ENCODE measurements at regions not wholly inside any gene's neighbourhood (a gene's known extent, or its start where the extent isn't known, plus 50 kb on each side); places are given as distances from the start of the nearest gene placed in this dataset.

DNA sequence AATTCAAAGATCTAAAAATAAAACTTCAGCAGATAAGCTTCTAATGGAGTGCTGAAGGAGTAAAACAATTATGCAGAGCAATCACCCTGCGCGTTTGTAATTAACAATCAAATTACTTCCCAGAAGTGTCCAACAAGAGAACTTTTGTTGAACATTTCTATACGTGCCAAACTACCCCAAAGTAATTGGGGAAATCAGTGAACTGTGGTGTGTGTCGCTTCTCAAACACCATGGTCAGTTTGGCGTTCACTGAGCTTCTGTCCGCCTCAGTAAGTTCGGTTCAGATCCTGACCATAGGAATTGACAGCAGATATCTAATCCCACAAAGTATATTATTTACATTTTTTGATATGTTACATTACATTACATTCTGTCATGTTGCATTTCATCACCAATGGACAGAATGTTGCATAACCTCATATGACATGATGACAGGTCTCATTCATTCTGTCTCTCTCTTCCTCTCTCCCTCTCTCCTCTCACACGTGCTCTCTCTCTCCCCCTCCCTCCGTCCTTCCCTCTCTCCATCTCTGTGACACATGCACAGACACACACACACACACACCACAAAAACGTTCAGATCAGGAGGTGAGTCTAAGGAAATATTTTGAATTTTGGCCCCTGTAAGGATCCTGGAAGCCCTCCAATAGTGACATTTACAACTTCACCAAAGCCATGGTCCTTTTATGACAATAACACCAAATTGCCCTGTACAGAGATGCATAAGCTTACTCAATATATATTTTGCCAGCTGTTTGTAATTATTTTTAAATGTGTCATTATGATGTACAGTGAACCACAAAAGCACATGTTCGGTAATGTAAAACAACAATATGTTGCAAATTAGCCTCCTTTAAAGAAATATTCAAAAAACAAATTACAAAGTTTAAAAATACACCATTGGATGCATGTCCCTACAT, 269.2 kb downstream of the FIGN start:
- 50% methylated on average over 2 of the region's 11 CpGs for WGBS (ENCODE audit: insufficient coverage)
- ChIA-PET CTCF (no interaction called here), POLR2A (no interaction called here)
- Histone ChIP-seq H2AFZ (ENCODE audit: insufficient read depth, low read depth, low read length, poor library complexity, severe bottlenecking) (no peak overlapping the region), H3K36me3 (replicated peaks in 1 of 2; ENCODE audit: control extremely low read depth in 1 of 2, control insufficient read depth in 1 of 2, extremely low read depth in 1 of 2, insufficient read depth in 2 of 2, low read length in 1 of 2) (no peaks in the 10 kb centered on the region), H3K4me3 (ENCODE audit: control extremely low read depth in 1 of 5, extremely low read depth in 1 of 5, insufficient read depth in 1 of 5, low read depth in 2 of 5, low read length in 4 of 5) (no peak overlapping the region), H4K20me1 (ENCODE audit: control insufficient read depth, insufficient read depth, low read length, poor library complexity, severe bottlenecking) (no peaks in the 10 kb centered on the region), H3K4me1 (ENCODE audit: control insufficient read depth in 2 of 2, insufficient read depth in 2 of 2, low read length in 2 of 2) (no peaks in the 10 kb centered on the region), H3K9me3 (ENCODE audit: control extremely low read depth in 1 of 3, control insufficient read depth in 2 of 3, insufficient read depth in 1 of 3, low read length in 2 of 3) (no peaks in the 10 kb centered on the region), H3K9ac (ENCODE audit: low read length) (no peak overlapping the region), H3K27me3 (replicated peaks in 1 of 4; ENCODE audit: control extremely low read depth in 1 of 4, control insufficient read depth in 3 of 4, insufficient read depth in 4 of 4, low read length in 3 of 4) (no peaks in the 10 kb centered on the region), H3K27ac (ENCODE audit: low read length in 2 of 2) (no peak overlapping the region), H3K4me2 (replicated peaks; ENCODE audit: low read depth, low read length, poor library complexity, severe bottlenecking) (no peak overlapping the region), H3K79me2 (ENCODE audit: control insufficient read depth, insufficient read depth, low read length) (no peaks in the 10 kb centered on the region)
- no peak for TF ChIP-seq EZH2 (IDR thresholded peaks at IDR 0.05; ENCODE audit: borderline replicate concordance, insufficient read depth, low read depth, low read length, poor library complexity, severe bottlenecking)
- TF ChIP-seq, protein P1, sequence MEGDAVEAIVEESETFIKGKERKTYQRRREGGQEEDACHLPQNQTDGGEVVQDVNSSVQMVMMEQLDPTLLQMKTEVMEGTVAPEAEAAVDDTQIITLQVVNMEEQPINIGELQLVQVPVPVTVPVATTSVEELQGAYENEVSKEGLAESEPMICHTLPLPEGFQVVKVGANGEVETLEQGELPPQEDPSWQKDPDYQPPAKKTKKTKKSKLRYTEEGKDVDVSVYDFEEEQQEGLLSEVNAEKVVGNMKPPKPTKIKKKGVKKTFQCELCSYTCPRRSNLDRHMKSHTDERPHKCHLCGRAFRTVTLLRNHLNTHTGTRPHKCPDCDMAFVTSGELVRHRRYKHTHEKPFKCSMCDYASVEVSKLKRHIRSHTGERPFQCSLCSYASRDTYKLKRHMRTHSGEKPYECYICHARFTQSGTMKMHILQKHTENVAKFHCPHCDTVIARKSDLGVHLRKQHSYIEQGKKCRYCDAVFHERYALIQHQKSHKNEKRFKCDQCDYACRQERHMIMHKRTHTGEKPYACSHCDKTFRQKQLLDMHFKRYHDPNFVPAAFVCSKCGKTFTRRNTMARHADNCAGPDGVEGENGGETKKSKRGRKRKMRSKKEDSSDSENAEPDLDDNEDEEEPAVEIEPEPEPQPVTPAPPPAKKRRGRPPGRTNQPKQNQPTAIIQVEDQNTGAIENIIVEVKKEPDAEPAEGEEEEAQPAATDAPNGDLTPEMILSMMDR (IDR thresholded peaks at IDR 0.05) = no peak
- no peak for ATAC-seq (ENCODE audit: low read depth)
- intact Hi-C loops (cut with micrococcal nuclease) = no loop called here
- Mint-ChIP-seq H3K4me3 (no peak overlapping the region), H3K27me3 (peaks cover 22% of the 10 kb centered on the region), H3K27ac (no peak overlapping the region), H3K4me1 (peaks cover 1% of the 10 kb centered on the region), H3K9me3 (ENCODE audit: insufficient read depth) (no peaks in the 10 kb centered on the region)
- DNase-seq = no peak

DNA sequence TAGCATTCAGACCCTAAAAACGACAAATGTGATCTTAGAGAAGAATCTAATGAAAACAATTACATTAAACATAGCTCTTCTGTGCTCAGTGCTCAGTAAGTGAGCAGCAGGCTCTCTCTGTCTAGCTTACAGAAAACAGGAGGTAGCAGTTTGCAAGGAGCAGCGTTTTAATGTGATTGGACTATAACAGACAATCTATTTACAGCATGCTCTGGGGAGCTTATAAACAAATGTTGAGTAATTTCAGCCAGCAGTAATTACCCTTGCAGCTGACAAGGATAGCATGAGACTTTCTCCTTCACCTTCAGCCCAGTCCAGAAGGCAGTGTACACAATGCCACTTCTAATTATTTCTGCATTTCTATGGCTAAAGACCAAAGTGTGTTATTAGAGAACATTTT, 270.4 kb downstream of the FIGN start:
- Histone ChIP-seq H4K20me1 (ENCODE audit: control insufficient read depth, insufficient read depth, low read length, poor library complexity, severe bottlenecking) (no peaks in the 10 kb centered on the region), H2AFZ (ENCODE audit: insufficient read depth, low read depth, low read length, poor library complexity, severe bottlenecking) (no peak overlapping the region), H3K79me2 (ENCODE audit: control insufficient read depth, insufficient read depth, low read length) (no peaks in the 10 kb centered on the region), H3K27ac (ENCODE audit: low read length in 2 of 2) (no peak overlapping the region), H3K9ac (ENCODE audit: low read length) (no peak overlapping the region), H3K4me1 (ENCODE audit: control insufficient read depth in 2 of 2, insufficient read depth in 2 of 2, low read length in 2 of 2) (no peaks in the 10 kb centered on the region), H3K27me3 (replicated peaks in 1 of 4; ENCODE audit: control extremely low read depth in 1 of 4, control insufficient read depth in 3 of 4, insufficient read depth in 4 of 4, low read length in 3 of 4) (no peaks in the 10 kb centered on the region), H3K4me2 (replicated peaks; ENCODE audit: low read depth, low read length, poor library complexity, severe bottlenecking) (no peak overlapping the region), H3K36me3 (replicated peaks in 1 of 2; ENCODE audit: control extremely low read depth in 1 of 2, control insufficient read depth in 1 of 2, extremely low read depth in 1 of 2, insufficient read depth in 2 of 2, low read length in 1 of 2) (no peaks in the 10 kb centered on the region), H3K9me3 (ENCODE audit: control extremely low read depth in 1 of 3, control insufficient read depth in 2 of 3, insufficient read depth in 1 of 3, low read length in 2 of 3) (no peaks in the 10 kb centered on the region), H3K4me3 (ENCODE audit: control extremely low read depth in 1 of 5, extremely low read depth in 1 of 5, insufficient read depth in 1 of 5, low read depth in 2 of 5, low read length in 4 of 5) (no peak overlapping the region)
- CTCF ChIA-PET = no interaction called here
- POLR2A ChIA-PET = no interaction called here
- intact Hi-C loops (cut with micrococcal nuclease) = no loop called here
- H3K4me1 Mint-ChIP-seq = peaks cover 1% of the 10 kb centered on the region
- no peak overlapping the region for H3K4me3 Mint-ChIP-seq
- H3K27me3 Mint-ChIP-seq = peaks cover 22% of the 10 kb centered on the region
- H3K27ac Mint-ChIP-seq = no peak overlapping the region
- ATAC-seq (ENCODE audit: low read depth) = no peak
- DNase-seq = no peak
- no peak for TF ChIP-seq EZH2 (IDR thresholded peaks at IDR 0.05; ENCODE audit: borderline replicate concordance, insufficient read depth, low read depth, low read length, poor library complexity, severe bottlenecking)
- TF ChIP-seq, protein P1 (IDR thresholded peaks at IDR 0.05) = no peak
- no CpG with 5 or more reads among the region's 2 CpGs for WGBS (ENCODE audit: insufficient coverage)
- no peaks in the 10 kb centered on the region for H3K9me3 Mint-ChIP-seq (ENCODE audit: insufficient read depth)
